RWPE2 (cell line): ENCODE measurements at regions not wholly inside any gene's neighbourhood (a gene's known extent, or its start where the extent isn't known, plus 50 kb on each side); places are given as distances from the start of the nearest gene placed in this dataset.
A peak's percentile ranks its signal among the peaks of the same experiment; 100 is the strongest.

ENCODE experiments used
- ATAC-seq: fragments of 200-7000 bp; cut with Tn5 transposase; 3 replicates; pipeline ENCODE4 v1.9.1; 2021; ENCODE audit warnings: low read depth
- DNase-seq: peaks from one replicate; pipeline ENCODE4 v3.0.0-alpha.2; 2020; ENCODE audit warnings: low spot score
- H3K27ac ChIP-seq: fragments of 450-650 bp; 2 replicates; pipeline ENCODE4 v1.5.1; 2017; ENCODE audit warnings: mild to moderate bottlenecking; ENCODE audit not compliant: poor library complexity, severe bottlenecking
- H3K27me3 ChIP-seq: fragments of 250-450 bp; sonication (Bioruptor Pico); 2 replicates; pipeline ENCODE4 v1.5.1; 2021; ENCODE audit warnings: mild to moderate bottlenecking, moderate library complexity; ENCODE audit not compliant: insufficient read depth, poor library complexity, severe bottlenecking
- H3K36me3 ChIP-seq: fragments of 250-450 bp; sonication (Bioruptor Pico); 2 replicates; pipeline ENCODE4 v1.5.1; 2020; ENCODE audit warnings: low read depth, mild to moderate bottlenecking, moderate library complexity
- H3K4me1 ChIP-seq: fragments of 250-450 bp; sonication (Bioruptor Pico); 2 replicates; pipeline ENCODE4 v1.5.1; 2021; ENCODE audit warnings: mild to moderate bottlenecking, moderate library complexity; ENCODE audit not compliant: insufficient read depth, poor library complexity, severe bottlenecking
- H3K4me3 ChIP-seq: fragments of 250-450 bp; sonication (Bioruptor Pico); 2 replicates; pipeline ENCODE4 v1.5.1; 2021; ENCODE audit warnings: mild to moderate bottlenecking, moderate library complexity; ENCODE audit not compliant: severe bottlenecking
- H3K9me3 ChIP-seq: fragments of 250-450 bp; sonication (Bioruptor Pico); 2 replicates; pipeline ENCODE4 v1.5.1; 2021; ENCODE audit warnings: mild to moderate bottlenecking, moderate library complexity; ENCODE audit not compliant: severe bottlenecking
- TF ChIP-seq, protein P1 (sequence below): fragments of 450-650 bp; IDR thresholded peaks from one replicate; pipeline ENCODE4 v1.5.1; 2017; ENCODE audit warnings: mild to moderate bottlenecking, moderate library complexity; ENCODE audit not compliant: poor library complexity, severe bottlenecking

GRCh38 chr5:169445191-169445590 is 138.4 kb upstream of the SPDL1 start:
- TF ChIP-seq, protein P1, sequence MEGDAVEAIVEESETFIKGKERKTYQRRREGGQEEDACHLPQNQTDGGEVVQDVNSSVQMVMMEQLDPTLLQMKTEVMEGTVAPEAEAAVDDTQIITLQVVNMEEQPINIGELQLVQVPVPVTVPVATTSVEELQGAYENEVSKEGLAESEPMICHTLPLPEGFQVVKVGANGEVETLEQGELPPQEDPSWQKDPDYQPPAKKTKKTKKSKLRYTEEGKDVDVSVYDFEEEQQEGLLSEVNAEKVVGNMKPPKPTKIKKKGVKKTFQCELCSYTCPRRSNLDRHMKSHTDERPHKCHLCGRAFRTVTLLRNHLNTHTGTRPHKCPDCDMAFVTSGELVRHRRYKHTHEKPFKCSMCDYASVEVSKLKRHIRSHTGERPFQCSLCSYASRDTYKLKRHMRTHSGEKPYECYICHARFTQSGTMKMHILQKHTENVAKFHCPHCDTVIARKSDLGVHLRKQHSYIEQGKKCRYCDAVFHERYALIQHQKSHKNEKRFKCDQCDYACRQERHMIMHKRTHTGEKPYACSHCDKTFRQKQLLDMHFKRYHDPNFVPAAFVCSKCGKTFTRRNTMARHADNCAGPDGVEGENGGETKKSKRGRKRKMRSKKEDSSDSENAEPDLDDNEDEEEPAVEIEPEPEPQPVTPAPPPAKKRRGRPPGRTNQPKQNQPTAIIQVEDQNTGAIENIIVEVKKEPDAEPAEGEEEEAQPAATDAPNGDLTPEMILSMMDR = no peak
- peaks cover 2% of the 10 kb centered on the region for H3K4me1 ChIP-seq
- no peaks in the 10 kb centered on the region for H3K27me3 ChIP-seq
- H3K4me3 ChIP-seq = no peak overlapping the region
- H3K27ac ChIP-seq = no peak overlapping the region
- DNase-seq (no peak), ATAC-seq (no peak)
- H3K9me3 ChIP-seq = no peaks in the 10 kb centered on the region
- H3K36me3 ChIP-seq = no peaks in the 10 kb centered on the region

DNA sequence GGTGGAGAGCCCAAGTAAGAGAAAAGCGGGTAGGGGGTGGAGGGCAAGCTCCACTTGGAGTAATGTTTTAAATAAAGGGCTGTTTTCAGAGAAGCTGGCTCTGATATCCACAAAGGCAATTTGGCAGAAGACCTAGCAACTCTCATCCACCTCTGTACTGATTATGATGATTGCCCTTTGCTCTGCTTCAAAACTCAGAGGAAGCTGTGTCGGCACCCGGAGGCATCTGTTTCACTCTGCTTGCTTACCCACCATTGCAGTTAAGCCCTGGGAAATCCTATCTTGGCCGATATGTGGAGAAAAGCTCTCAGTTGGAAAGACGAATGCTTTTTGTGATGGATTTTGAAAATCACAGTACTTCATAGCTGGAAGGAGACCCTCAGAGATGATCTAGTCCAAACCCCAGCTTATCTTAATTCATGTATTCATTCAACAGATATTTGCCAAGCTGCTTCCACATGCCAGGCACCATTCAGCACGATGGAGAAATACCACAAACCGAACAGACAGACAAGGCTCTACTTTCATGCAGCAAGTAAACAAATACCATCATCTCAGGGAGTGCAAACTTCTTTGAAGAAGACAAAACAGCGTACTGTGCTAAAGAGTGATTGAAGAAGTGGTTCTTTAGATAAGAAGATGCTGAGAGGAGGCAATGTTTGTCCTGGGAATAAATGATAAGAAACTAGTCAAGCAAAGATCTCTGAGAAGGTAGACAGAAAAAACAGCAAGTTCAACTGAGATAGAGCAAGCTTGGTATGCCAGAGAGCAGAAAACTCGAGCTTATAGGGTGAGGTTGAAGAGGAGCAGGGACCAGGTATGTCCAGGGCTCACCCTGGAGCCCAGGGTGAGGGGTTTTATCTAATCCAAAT is 140.4 kb upstream of the SPDL1 start:
- Histone ChIP-seq H3K4me1 (peaks cover 4% of the 10 kb centered on the region), H3K9me3 (no peaks in the 10 kb centered on the region), H3K36me3 (no peaks in the 10 kb centered on the region), H3K27ac (no peak overlapping the region), H3K4me3 (no peak overlapping the region), H3K27me3 (no peaks in the 10 kb centered on the region)
- ATAC-seq (no peak), DNase-seq (no peak)
- TF ChIP-seq, protein P1 = no peak

DNA sequence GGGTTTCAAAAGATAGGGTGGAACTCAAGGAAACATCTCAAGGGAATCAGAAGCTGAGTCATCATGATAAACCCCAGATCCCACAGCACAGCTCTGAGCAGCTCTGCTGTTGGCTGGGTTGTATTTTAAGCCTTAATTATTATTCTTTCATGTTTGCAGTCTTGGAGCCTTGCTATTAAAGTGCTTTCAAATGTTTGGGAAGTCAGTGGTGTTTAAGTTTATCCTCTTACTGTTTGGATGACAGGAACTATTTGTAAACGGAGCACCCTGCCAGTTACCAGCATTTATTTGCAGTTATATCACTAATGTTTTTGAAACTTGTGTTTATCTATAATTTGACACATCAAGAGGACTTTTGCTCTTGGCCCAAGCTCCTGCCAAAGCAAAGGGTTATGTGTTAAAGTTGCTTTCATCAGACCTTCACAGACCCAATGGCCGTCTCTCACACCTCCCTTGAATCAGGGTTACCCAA is 141.1 kb upstream of the SPDL1 start:
- Histone ChIP-seq H3K36me3 (no peaks in the 10 kb centered on the region), H3K4me1 (peaks cover 4% of the 10 kb centered on the region), H3K9me3 (no peaks in the 10 kb centered on the region), H3K27ac (no peak overlapping the region), H3K27me3 (no peaks in the 10 kb centered on the region), H3K4me3 (no peak overlapping the region)
- no peak for ATAC-seq
- DNase-seq = no peak
- TF ChIP-seq, protein P1 = no peak

GRCh38 chr5:169440107-169440705 is 139.3 kb upstream of the SLIT3 start:
- peak; percentile 59 for ATAC-seq
- Histone ChIP-seq H3K36me3 (no peaks in the 10 kb centered on the region), H3K27me3 (no peaks in the 10 kb centered on the region), H3K9me3 (no peaks in the 10 kb centered on the region), H3K27ac (no peak overlapping the region), H3K4me1 (peaks cover 4% of the 10 kb centered on the region), H3K4me3 (no peak overlapping the region)
- DNase-seq = no peak
- TF ChIP-seq, protein P1 = no peak
